Left lung (tissue), 4 donors: ENCODE measurements at regions not wholly inside any gene's neighbourhood (a gene's known extent, or its start where the extent isn't known, plus 50 kb on each side); places are given as distances from the start of the nearest gene placed in this dataset.

Experiments
- ATAC-seq: fragments of 200-7000 bp; cut with Tn5 transposase; one replicate; pipeline ENCODE4 v1.9.1; 2020; ENCODE audit warnings: moderate library complexity
- DNase-seq, 4 donors: peaks; one replicate each; pipeline ENCODE4 v3.0.0-alpha.2; 2013 to 2020
- H3K27ac ChIP-seq, 2 donors: fragments of 200-600 bp; sonication (generic) in 1 of 2; one replicate each; pipeline versions ENCODE4 v1.5.0 to v1.8.0; 2020 to 2021
- H3K27me3 ChIP-seq, 2 donors: fragments of 200-600 bp; sonication (generic) in 1 of 2; one replicate each; pipeline versions ENCODE4 v1.5.0 to v1.8.0; 2020 to 2021
- H3K36me3 ChIP-seq, 2 donors: fragments of 200-600 bp; sonication (generic) in 1 of 2; one replicate each; pipeline versions ENCODE4 v1.5.0 to v1.8.0; 2020 to 2021
- H3K4me1 ChIP-seq, 2 donors: fragments of 200-600 bp; one replicate each; pipeline ENCODE4 v1.8.0; 2021
- H3K4me3 ChIP-seq, 2 donors: fragments of 200-600 bp; sonication (generic) in 1 of 2; one replicate each; pipeline versions ENCODE4 v1.5.0 to v1.8.0; 2020 to 2021; ENCODE audit warnings: mild to moderate bottlenecking in 1 of 2
- H3K9me3 ChIP-seq, 2 donors: fragments of 200-600 bp; sonication (generic) in 1 of 2; one replicate each; pipeline versions ENCODE4 v1.5.0 to v1.8.0; 2020 to 2021
- intact Hi-C, 2 donors: fragments of 100-400 bp; cut with DNase I; formaldehyde crosslinking; loops; one replicate each; pipeline versions ENCODE4 v1.11.2 to v1.14.2; 2022
- TF ChIP-seq, protein P1 (sequence below), 2 donors: fragments of 200-600 bp; sonication (generic) in 1 of 2; IDR thresholded peaks; one replicate each; pipeline versions ENCODE4 v1.5.0 to v1.8.0; 2021; ENCODE audit warnings: antibody characterized with exemption in 2 of 2
- donor health status: DM: no; HTN: yes; CAD: no.
- donor health status: DM: no; HTN: no; CAD: no.

DNA sequence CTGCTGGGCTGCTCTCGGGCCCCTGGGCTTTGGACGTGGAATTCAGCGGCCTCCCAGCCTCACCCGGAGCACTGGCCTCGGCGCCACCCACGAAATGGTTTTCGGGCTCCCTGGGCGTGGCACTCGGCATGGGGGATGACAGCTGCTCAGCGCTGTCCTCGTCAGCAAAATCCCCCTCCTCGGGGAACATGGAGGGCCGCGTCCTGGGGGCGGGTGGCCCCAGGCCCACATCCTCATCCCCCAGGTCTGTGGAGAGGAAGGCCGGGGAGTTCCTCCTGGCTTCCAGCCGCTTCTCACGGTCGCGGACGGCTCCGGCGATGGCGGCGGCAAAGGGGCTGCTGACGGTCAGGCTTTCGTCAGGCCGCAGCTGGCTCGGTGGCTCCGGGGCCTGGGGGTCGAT, 88.4 kb downstream of the CTTN start:
- intact Hi-C loops = no loop called here

DNA sequence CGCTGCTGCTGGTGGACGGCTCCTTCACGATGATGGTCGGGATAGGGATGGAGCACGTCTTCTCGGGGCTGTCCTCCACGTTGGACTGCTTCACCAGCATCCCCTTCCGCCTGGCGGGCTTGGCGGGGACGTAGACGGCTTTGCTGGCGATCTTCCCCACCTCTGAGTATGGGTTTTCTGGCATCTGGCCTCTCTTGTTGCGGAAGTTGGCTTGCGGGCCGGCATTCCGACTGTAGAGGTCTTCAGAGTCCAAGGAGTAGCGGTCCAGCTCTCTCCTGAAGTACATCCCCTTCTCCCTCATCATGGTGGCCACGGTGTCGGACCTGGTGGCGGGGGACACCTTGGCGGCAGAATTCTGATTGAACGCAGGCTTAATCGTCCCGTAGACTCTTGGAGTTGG, 88.8 kb downstream of the CTTN start:
- no peak overlapping the region for H3K27ac ChIP-seq
- intact Hi-C loops = no loop called here
- TF ChIP-seq, protein P1, sequence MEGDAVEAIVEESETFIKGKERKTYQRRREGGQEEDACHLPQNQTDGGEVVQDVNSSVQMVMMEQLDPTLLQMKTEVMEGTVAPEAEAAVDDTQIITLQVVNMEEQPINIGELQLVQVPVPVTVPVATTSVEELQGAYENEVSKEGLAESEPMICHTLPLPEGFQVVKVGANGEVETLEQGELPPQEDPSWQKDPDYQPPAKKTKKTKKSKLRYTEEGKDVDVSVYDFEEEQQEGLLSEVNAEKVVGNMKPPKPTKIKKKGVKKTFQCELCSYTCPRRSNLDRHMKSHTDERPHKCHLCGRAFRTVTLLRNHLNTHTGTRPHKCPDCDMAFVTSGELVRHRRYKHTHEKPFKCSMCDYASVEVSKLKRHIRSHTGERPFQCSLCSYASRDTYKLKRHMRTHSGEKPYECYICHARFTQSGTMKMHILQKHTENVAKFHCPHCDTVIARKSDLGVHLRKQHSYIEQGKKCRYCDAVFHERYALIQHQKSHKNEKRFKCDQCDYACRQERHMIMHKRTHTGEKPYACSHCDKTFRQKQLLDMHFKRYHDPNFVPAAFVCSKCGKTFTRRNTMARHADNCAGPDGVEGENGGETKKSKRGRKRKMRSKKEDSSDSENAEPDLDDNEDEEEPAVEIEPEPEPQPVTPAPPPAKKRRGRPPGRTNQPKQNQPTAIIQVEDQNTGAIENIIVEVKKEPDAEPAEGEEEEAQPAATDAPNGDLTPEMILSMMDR (IDR thresholded peaks at IDR 0.05) = no peak
- no peaks in the 10 kb centered on the region for H3K27me3 ChIP-seq
- ATAC-seq = no peak
- peaks cover 0 to 22% of the 10 kb centered on the region in 2 donors for H3K9me3 ChIP-seq
- no peaks in the 10 kb centered on the region for H3K36me3 ChIP-seq
- peaks cover 4 to 6% of the 10 kb centered on the region in 2 donors for H3K4me1 ChIP-seq
- H3K4me3 ChIP-seq = no peak overlapping the region
- DNase-seq = peak in 1 of 4 donors; percentile 62

More for the DNA sequence above, 88.4 kb downstream of the CTTN start:
- H3K9me3 ChIP-seq = peaks cover 0 to 19% of the 10 kb centered on the region in 2 donors
- TF ChIP-seq, protein P1 (IDR thresholded peaks at IDR 0.05) = no peak
- no peak overlapping the region for H3K4me3 ChIP-seq
- peaks cover 4 to 6% of the 10 kb centered on the region in 2 donors for H3K4me1 ChIP-seq
- no peaks in the 10 kb centered on the region for H3K36me3 ChIP-seq
- no peaks in the 10 kb centered on the region for H3K27me3 ChIP-seq
- ATAC-seq (no peak), DNase-seq (no peak)
- H3K27ac ChIP-seq = no peak overlapping the region

GRCh38 chr11:70487756-70488155, 89.4 kb downstream of the CTTN start:
- DNase-seq (peak in 1 of 4 donors; percentile 57), ATAC-seq (no peak)
- TF ChIP-seq, protein P1 (IDR thresholded peaks at IDR 0.05) = no peak
- Histone ChIP-seq H3K4me3 (no peak overlapping the region), H3K27ac (no peak overlapping the region), H3K4me1 (peaks cover 1 to 2% of the 10 kb centered on the region in 2 donors), H3K36me3 (no peaks in the 10 kb centered on the region), H3K9me3 (peaks cover 0 to 26% of the 10 kb centered on the region in 2 donors), H3K27me3 (no peaks in the 10 kb centered on the region)
- intact Hi-C loops = no loop called here

- Histone ChIP-seq H3K27ac (no peak overlapping the region), H3K4me1 (no peaks in the 10 kb centered on the region), H3K4me3 (no peak overlapping the region), H3K27me3 (no peaks in the 10 kb centered on the region), H3K9me3 (peaks cover 0 to 26% of the 10 kb centered on the region in 2 donors), H3K36me3 (no peaks in the 10 kb centered on the region)
- TF ChIP-seq, protein P1 (IDR thresholded peaks at IDR 0.05) = no peak
- intact Hi-C loops = no loop called here
- DNase-seq = peak in 1 of 4 donors; percentile 26
- no peak for ATAC-seq
These were observed 89.9 kb downstream of the CTTN start for GRCh38 chr11:70488171-70488703.

- TF ChIP-seq, protein P1 (IDR thresholded peaks at IDR 0.05) = no peak
- intact Hi-C loops = no loop called here
- peaks cover 0 to 26% of the 10 kb centered on the region in 2 donors for H3K9me3 ChIP-seq
- no peak overlapping the region for H3K27ac ChIP-seq
- H3K4me1 ChIP-seq = no peaks in the 10 kb centered on the region
- H3K27me3 ChIP-seq = no peaks in the 10 kb centered on the region
- peak in 1 of 4 donors; percentile 42 for DNase-seq
- H3K4me3 ChIP-seq = no peak overlapping the region
- H3K36me3 ChIP-seq = no peaks in the 10 kb centered on the region
- ATAC-seq = no peak
These were observed 90.9 kb downstream of the CTTN start for GRCh38 chr11:70489276-70489675.
